CD14-positive monocyte (primary cell): ENCODE measurements at regions not wholly inside any gene's neighbourhood (a gene's known extent, or its start where the extent isn't known, plus 50 kb on each side); places are given as distances from the start of the nearest gene placed in this dataset.

Experiments used
- DNase-seq, 3 donors: peaks; one replicate each; pipeline ENCODE4 v3.0.0-alpha.2; 2011 to 2022
- H2AFZ ChIP-seq: 2 replicates; pipeline ENCODE4 v1.6.0; 2012; ENCODE audit warnings: mild to moderate bottlenecking, low read depth, low read length, inconsistent platforms; ENCODE audit not compliant: insufficient read depth, poor library complexity, severe bottlenecking
- H3K27ac ChIP-seq, 2 donors: 1 replicate in 1 of 2; 2 replicates in 1 of 2; pipeline ENCODE4 v1.5.1; 2012 to 2013; ENCODE audit warnings: low read length in 2 of 2, control low read depth in 1 of 2, inconsistent platforms in 1 of 2, low read depth in 1 of 2, mild to moderate bottlenecking in 1 of 2
- H3K27me3 ChIP-seq, 2 donors: one replicate each; pipeline versions ENCODE4 v1.6.0 to v1.6.1; 2011 to 2013; ENCODE audit warnings: low read length in 2 of 2; ENCODE audit not compliant: control insufficient read depth in 2 of 2, insufficient read depth in 2 of 2
- H3K36me3 ChIP-seq, 2 donors: replicated peaks in 1 of 2; 1 replicate in 1 of 2; 2 replicates in 1 of 2; pipeline versions ENCODE4 v1.5.1 to v1.6.1; 2012 to 2013; ENCODE audit warnings: low read length in 2 of 2, control low read depth in 1 of 2, inconsistent platforms in 1 of 2, mild to moderate bottlenecking in 1 of 2; ENCODE audit not compliant: insufficient read depth in 2 of 2, control insufficient read depth in 1 of 2
- H3K4me1 ChIP-seq, 2 donors: 1 replicate in 1 of 2; 2 replicates in 1 of 2; pipeline versions ENCODE4 v1.5.1 to v1.6.1; 2012 to 2013; ENCODE audit warnings: low read length in 2 of 2, control low read depth in 1 of 2, inconsistent platforms in 1 of 2, mild to moderate bottlenecking in 1 of 2, moderate library complexity in 1 of 2; ENCODE audit not compliant: insufficient read depth in 2 of 2, control insufficient read depth in 1 of 2
- H3K4me2 ChIP-seq: replicated peaks from 2 replicates; pipeline ENCODE3; 2012; ENCODE audit warnings: low read length, moderate library complexity, mild to moderate bottlenecking; ENCODE audit not compliant: poor library complexity, severe bottlenecking; ENCODE audit errors: extremely low read depth
- H3K4me3 ChIP-seq, 3 experiments: fragments of 200-600 bp in 1 of 3; sonication (generic) in 1 of 3; replicated peaks in 1 of 3; 1 replicate in 2 of 3; 2 replicates in 1 of 3; pipeline ENCODE4 v1.5.1; 2011 to 2013; ENCODE audit warnings: low read length in 3 of 3, mild to moderate bottlenecking in 3 of 3, control low read depth in 2 of 3, low read depth in 2 of 3, inconsistent platforms in 1 of 3, moderate library complexity in 1 of 3
- H3K79me2 ChIP-seq: 2 replicates; pipeline ENCODE4 v1.6.0; 2012; ENCODE audit warnings: mild to moderate bottlenecking, control low read depth, inconsistent platforms, low read length, moderate library complexity; ENCODE audit not compliant: insufficient read depth
- H3K9ac ChIP-seq: 2 replicates; pipeline ENCODE4 v1.6.0; 2017; ENCODE audit warnings: low read length, mild to moderate bottlenecking; ENCODE audit not compliant: insufficient read depth, poor library complexity, severe bottlenecking
- H3K9me3 ChIP-seq, 2 donors: replicated peaks in 1 of 2; 1 replicate in 1 of 2; 2 replicates in 1 of 2; pipeline versions ENCODE4 v1.5.1 to v1.6.1; 2012 to 2013; ENCODE audit warnings: low read length in 2 of 2, control low read depth in 1 of 2; ENCODE audit not compliant: control insufficient read depth in 1 of 2, insufficient read depth in 1 of 2
- H4K20me1 ChIP-seq: 2 replicates; pipeline ENCODE4 v1.6.0; 2012; ENCODE audit warnings: mild to moderate bottlenecking, low read length, control low read depth, moderate library complexity; ENCODE audit not compliant: insufficient read depth
- H3K27ac Mint-ChIP-seq, 7 donors: one replicate each; pipeline ENCODE4 v1.8.0; 2020; ENCODE audit warnings: mild to moderate bottlenecking in 7 of 7, mixed read lengths in 7 of 7, moderate library complexity in 6 of 7, inconsistent platforms in 2 of 7
- H3K27me3 Mint-ChIP-seq, 3 donors: one replicate each; pipeline ENCODE4 v1.8.0; 2021 to 2022; ENCODE audit warnings: low read depth in 3 of 3, mild to moderate bottlenecking in 3 of 3, mixed read lengths in 3 of 3, moderate library complexity in 3 of 3, inconsistent platforms in 1 of 3
- H3K36me3 Mint-ChIP-seq, 2 donors: one replicate each; pipeline ENCODE4 v1.8.0; 2020; ENCODE audit warnings: mixed read lengths in 2 of 2, inconsistent platforms in 1 of 2, mild to moderate bottlenecking in 1 of 2
- H3K4me1 Mint-ChIP-seq: one replicate; pipeline ENCODE4 v1.8.0; 2020; ENCODE audit warnings: mild to moderate bottlenecking, mixed read lengths
- H3K4me3 Mint-ChIP-seq, 2 donors: one replicate each; pipeline ENCODE4 v1.8.0; 2020; ENCODE audit warnings: mild to moderate bottlenecking in 2 of 2, mixed read lengths in 2 of 2, moderate library complexity in 1 of 2
- H3K9me3 Mint-ChIP-seq, 7 donors: one replicate each; pipeline ENCODE4 v1.8.0; 2020 to 2022; ENCODE audit warnings: mixed read lengths in 7 of 7, mild to moderate bottlenecking in 6 of 7, moderate library complexity in 6 of 7, inconsistent platforms in 2 of 7
- CTCF ChIP-seq: fragments of 200-600 bp; IDR thresholded peaks from one replicate; pipeline ENCODE4 v1.8.0; 2022; ENCODE audit warnings: antibody characterized with exemption, mild to moderate bottlenecking
- WGBS: methylation state at CpG from one replicate; pipeline ENCODE4 v1.1.5; 2013; ENCODE audit warnings: missing lambda C conversion rate; ENCODE audit not compliant: insufficient coverage; 5-methylcytosine and 5-hydroxymethylcytosine counted together
- intact Hi-C, 2 donors: fragments of 100-400 bp; cut with micrococcal nuclease; formaldehyde crosslinking; loops; one replicate each; pipeline versions ENCODE4 v1.15.0 to v1.15.1; 2023

GRCh38 chr13:63629591-63629990, 2213.9 kb upstream of the PCDH20 start:
- no peak overlapping the region for H3K27ac Mint-ChIP-seq
- 100% methylated on average over 1 of the region's 2 CpGs for WGBS
- H3K9me3 Mint-ChIP-seq, result peaks cover 0 to 6% (median 0%) of the 10 kb centered on the region in 7 donors

GRCh38 chr13:63628310-63628709, 2212.7 kb upstream of the PCDH20 start:
- H3K4me1 Mint-ChIP-seq, result no peaks in the 10 kb centered on the region
- no peak overlapping the region for H3K4me3 Mint-ChIP-seq
- H3K9ac ChIP-seq, result no peak overlapping the region
- no peaks in the 10 kb centered on the region for H3K36me3 Mint-ChIP-seq
- H3K79me2 ChIP-seq, result no peaks in the 10 kb centered on the region
- no peak overlapping the region for H3K27ac ChIP-seq
- WGBS, result 100% methylated on average over 2 of the region's 3 CpGs
- no peaks in the 10 kb centered on the region for H3K4me1 ChIP-seq
- peaks cover 0 to 6% (median 3%) of the 10 kb centered on the region in 7 donors for H3K9me3 Mint-ChIP-seq
- H3K27me3 Mint-ChIP-seq, result no peaks in the 10 kb centered on the region
- intact Hi-C loops, result no loop called here
- no peak for DNase-seq
- no peak overlapping the region for H3K4me3 ChIP-seq
- no peak overlapping the region for H3K27ac Mint-ChIP-seq
- H3K36me3 ChIP-seq, result no peaks in the 10 kb centered on the region
- H3K27me3 ChIP-seq, result no peaks in the 10 kb centered on the region
- H4K20me1 ChIP-seq, result no peaks in the 10 kb centered on the region
- H2AFZ ChIP-seq, result no peak overlapping the region
- TF ChIP-seq CTCF, result no peak
- no peak overlapping the region for H3K4me2 ChIP-seq
- peaks cover 0 to 4% of the 10 kb centered on the region in 2 donors for H3K9me3 ChIP-seq

More at GRCh38 chr13:63629591-63629990, 2213.9 kb upstream of the PCDH20 start:
- intact Hi-C loops, result no loop called here
- Mint-ChIP-seq H3K27me3 (no peaks in the 10 kb centered on the region), H3K36me3 (no peaks in the 10 kb centered on the region), H3K4me1 (no peaks in the 10 kb centered on the region), H3K4me3 (no peak overlapping the region)
- Histone ChIP-seq H4K20me1 (no peaks in the 10 kb centered on the region), H3K9ac (no peak overlapping the region), H3K79me2 (no peaks in the 10 kb centered on the region), H3K9me3 (peaks cover 0 to 4% of the 10 kb centered on the region in 2 donors), H2AFZ (no peak overlapping the region), H3K27ac (no peak overlapping the region), H3K36me3 (no peaks in the 10 kb centered on the region), H3K27me3 (no peaks in the 10 kb centered on the region), H3K4me3 (no peak overlapping the region), H3K4me2 (no peak overlapping the region), H3K4me1 (no peaks in the 10 kb centered on the region)
- no peak for TF ChIP-seq CTCF
- no peak for DNase-seq
